Muscle layer of duodenum (tissue), 2 donors: ENCODE measurements at regions not wholly inside any gene's neighbourhood (a gene's known extent, or its start where the extent isn't known, plus 50 kb on each side); places are given as distances from the start of the nearest gene placed in this dataset.

Experiments
- H3K27ac ChIP-seq: one replicate; pipeline ENCODE4 v1.7.0; 2013; ENCODE audit warnings: mild to moderate bottlenecking, low read length
- H3K27me3 ChIP-seq: one replicate; pipeline ENCODE4 v1.7.0; 2013; ENCODE audit warnings: low read depth, mild to moderate bottlenecking, control low read depth, low read length
- H3K36me3 ChIP-seq, 2 donors: one replicate each; pipeline ENCODE4 v1.7.0; 2013; ENCODE audit warnings: low read length in 2 of 2, control low read depth in 1 of 2, mild to moderate bottlenecking in 1 of 2; ENCODE audit not compliant: insufficient read depth in 2 of 2, control insufficient read depth in 1 of 2
- H3K4me1 ChIP-seq, 2 donors: one replicate each; pipeline ENCODE4 v1.7.0; 2013; ENCODE audit warnings: low read length in 2 of 2, mild to moderate bottlenecking in 2 of 2, control low read depth in 1 of 2, moderate library complexity in 1 of 2; ENCODE audit not compliant: insufficient read depth in 2 of 2, control insufficient read depth in 1 of 2
- H3K4me3 ChIP-seq, 2 donors: one replicate each; pipeline ENCODE4 v1.7.0; 2013; ENCODE audit warnings: low read length in 2 of 2, low read depth in 1 of 2, mild to moderate bottlenecking in 1 of 2
- H3K9me3 ChIP-seq, 2 donors: one replicate each; pipeline ENCODE4 v1.7.0; 2013; ENCODE audit warnings: low read length in 2 of 2, control low read depth in 1 of 2, mild to moderate bottlenecking in 1 of 2; ENCODE audit not compliant: control insufficient read depth in 1 of 2
- donor health status: healthy.

DNA sequence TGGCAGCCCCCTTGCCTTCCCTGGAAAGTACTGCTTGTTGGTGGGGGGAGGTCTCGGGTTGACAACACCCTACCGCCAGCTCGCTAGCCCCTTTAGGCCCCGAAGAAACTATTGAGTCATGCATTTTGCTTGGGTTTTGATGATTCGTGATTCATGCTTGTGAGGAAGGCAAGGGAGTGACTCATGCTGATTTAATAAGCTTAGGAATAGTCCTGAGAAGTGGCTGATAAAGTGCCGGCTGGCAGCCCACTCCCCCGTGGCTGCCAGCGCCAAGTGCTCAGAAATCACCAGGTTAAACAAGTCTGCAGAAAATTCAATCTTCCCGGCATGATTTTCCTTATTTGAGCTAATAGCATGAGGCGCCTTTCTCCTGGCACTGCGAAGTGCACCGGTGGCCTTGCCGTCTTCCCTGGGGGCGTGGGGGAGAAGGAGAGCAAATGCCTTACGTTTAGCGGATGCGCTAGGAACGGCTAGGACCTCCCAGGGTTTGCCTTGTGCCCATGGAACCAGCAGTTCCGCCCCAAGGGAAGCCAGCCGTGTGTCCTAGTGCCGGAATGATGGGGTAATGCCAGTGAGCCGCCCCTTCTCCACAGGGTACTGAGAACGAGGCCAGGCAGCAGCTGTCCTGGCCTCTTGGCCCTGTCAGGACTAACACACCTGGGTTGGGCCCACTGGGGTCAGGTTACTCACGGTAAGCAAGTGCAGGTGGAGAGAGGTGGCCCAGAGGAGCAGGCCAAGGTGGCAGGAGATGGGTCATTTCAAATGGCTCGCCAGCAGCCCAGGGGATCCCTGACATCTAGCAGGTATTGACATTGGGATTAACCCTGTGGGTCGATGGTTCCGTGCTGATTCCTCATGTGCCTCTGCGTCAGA, 151.9 kb downstream of the MACROH2A1 start:
- no peaks in the 10 kb centered on the region for H3K27me3 ChIP-seq
- no peak overlapping the region for H3K4me3 ChIP-seq
- no peak overlapping the region for H3K27ac ChIP-seq
- no peaks in the 10 kb centered on the region for H3K9me3 ChIP-seq
- H3K36me3 ChIP-seq: no peaks in the 10 kb centered on the region
- H3K4me1 ChIP-seq: peaks cover 23 to 33% of the 10 kb centered on the region in 2 donors

DNA sequence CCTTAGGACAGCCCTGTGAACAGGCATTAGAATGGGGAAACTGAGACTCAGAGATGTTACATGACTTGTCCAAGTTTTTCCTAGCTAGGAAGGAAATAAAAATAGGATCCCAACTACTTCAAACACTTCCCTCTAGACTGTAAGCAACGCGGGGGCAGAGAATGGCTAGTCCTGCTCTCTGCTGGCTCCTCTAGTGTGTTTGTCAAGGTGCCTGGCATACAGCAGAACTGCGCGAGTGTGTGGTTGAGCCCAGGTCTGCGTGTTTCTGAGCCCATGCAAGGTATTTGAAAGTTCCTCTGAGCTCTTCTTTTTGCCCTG, 152.5 kb downstream of the MACROH2A1 start:
- Histone ChIP-seq H3K4me3 (no peak overlapping the region), H3K27me3 (no peaks in the 10 kb centered on the region), H3K4me1 (peaks cover 24 to 39% of the 10 kb centered on the region in 2 donors), H3K9me3 (no peaks in the 10 kb centered on the region), H3K36me3 (no peaks in the 10 kb centered on the region), H3K27ac (no peak overlapping the region)

DNA sequence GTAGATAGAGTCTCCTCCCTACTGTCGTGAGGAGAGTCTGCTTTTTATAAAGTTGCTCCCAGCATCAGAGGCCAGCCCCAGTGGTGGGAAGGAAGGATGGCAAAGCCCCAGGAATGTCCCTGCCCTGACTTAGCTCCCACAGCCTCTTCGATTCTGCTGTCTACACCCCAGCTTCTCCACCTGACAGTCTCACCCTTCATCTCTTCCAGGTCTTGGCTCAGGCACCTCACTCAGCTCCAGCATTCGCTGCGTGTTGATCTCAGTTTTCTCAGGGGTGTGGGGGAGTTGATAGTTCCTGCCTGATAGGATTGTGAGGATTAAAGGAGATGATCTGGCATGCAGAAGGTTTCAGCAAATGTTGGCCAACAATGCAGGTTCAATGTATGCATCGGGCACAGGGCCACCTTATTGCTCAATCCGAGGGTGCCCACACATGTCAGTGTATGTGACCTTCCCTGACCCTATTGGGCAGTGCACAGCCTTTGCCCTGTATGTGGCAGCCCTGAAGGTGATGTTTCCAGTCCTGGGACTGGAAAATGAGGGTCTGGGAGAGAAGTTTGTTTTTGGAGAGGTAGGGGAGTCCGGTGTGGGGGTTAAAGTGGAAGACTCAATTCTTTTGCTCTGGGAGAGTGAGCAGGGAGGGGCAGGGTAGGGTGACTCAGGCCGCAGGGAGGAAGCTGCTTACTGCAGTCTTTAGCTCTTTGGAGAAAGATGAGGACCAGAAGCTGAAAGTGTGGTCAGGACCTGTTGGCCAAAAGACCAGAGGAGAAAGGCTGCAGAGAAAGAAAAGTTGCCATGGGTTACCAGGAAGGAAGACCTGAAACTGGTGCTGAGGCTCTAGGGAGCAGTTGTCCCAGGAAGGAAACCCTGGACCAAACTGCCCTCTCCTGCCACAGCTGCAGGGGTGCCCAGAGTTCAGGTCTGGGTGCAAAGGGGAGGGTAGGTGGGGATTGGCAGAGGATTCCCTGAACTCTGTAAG, 153.2 kb downstream of the MACROH2A1 start:
- H3K4me1 ChIP-seq: peaks cover 24 to 39% of the 10 kb centered on the region in 2 donors
- no peak overlapping the region for H3K4me3 ChIP-seq
- H3K27me3 ChIP-seq: no peaks in the 10 kb centered on the region
- no peaks in the 10 kb centered on the region for H3K9me3 ChIP-seq
- no peaks in the 10 kb centered on the region for H3K36me3 ChIP-seq
- H3K27ac ChIP-seq: no peak overlapping the region

DNA sequence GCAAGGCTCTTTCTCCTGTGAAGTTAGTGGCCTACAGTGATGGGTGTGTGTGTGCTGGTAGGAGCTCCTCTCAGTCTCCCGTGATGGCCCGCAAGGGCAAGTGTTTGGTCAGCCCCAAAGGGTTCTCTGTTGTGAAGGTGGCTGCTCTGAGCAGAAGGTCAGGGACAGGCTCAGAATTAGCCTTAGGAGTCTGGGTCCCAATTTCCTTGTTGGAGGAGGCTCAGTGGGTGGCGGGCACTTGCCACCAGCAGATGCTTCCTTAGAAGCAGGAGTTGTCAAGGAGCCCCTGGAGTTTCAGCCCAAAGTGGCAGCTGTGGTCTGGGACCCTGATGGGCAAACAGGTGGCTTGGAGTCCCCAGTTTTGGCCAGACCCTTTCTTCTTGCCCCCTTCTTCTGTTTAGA, 154.4 kb downstream of the MACROH2A1 start:
- no peaks in the 10 kb centered on the region for H3K27me3 ChIP-seq
- no peaks in the 10 kb centered on the region for H3K36me3 ChIP-seq
- peaks cover 24 to 46% of the 10 kb centered on the region in 2 donors for H3K4me1 ChIP-seq
- H3K9me3 ChIP-seq: no peaks in the 10 kb centered on the region
- no peak overlapping the region for H3K27ac ChIP-seq
- H3K4me3 ChIP-seq: no peak overlapping the region

DNA sequence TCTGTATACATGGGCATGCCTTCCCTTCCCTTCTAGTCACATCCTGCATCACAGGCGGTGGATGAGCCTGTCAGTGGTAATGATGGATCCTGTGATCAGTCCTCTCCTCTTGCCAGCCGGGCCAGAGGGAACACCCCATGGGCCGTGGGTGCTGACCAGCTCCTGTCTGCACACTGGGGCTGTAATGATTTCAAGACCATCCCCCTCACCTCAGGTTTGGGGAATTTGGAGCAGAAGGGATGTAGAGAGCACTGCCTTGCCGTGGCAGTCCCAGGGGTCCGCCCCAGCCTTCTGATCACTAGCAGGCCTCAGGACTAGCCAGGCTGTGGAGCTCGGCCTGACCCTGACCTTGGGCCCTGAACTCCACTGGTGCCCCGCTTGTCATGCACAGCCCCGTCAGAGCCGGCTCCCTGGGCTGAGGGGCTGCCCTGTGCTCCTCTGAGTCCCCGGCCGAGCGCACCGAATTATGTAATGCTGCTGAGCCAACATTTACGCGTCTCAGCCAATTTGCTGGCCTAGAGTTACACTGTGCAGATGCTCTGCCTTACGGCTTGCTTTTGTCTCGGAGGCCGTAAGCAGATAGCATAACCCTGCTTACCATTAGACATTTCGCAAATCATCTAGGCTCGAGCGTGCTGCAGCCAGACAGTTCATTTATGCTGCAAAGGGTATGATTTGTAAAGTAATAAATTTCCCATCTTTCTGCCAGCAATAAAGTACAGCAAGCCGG, 155.3 kb downstream of the MACROH2A1 start:
- Histone ChIP-seq H3K4me1 (peaks cover 24 to 53% of the 10 kb centered on the region in 2 donors), H3K4me3 (no peak overlapping the region), H3K27me3 (no peaks in the 10 kb centered on the region), H3K27ac (no peak overlapping the region), H3K9me3 (no peaks in the 10 kb centered on the region), H3K36me3 (no peaks in the 10 kb centered on the region)

DNA sequence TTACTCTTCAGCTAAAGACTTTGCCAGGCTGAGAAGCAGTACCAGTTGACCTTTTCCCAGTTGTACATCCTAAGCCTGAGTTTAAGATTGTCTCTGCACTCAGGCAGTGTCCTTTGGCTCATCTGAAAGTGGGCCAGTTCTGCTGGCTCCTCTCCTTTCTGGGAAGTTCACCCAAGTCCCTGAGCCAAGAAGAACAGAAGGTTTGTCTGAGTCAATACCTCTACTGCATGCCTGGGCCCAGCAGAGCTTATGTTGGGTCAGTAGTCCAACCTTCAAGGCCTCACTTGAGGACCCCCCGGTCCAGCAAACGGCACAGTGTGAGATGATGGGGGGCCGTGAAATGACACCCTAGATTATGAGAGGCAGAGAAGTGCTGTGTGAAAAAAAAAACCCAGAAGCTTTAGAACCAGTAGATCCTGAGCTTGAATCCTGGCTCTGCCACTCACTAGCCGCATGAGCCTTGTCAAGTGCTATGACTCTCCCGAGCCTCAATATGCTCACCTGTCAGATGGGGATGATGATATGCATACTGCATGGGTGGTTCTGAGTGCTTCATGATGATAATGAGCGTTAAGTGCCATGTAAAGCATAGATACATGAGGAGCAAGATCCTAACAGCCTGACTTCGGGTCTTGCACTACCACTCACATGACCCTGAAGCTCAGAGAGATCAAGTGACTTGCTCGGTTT, 156.0 kb downstream of the MACROH2A1 start:
- Histone ChIP-seq H3K27ac (no peak overlapping the region), H3K27me3 (no peaks in the 10 kb centered on the region), H3K4me1 (peaks cover 24 to 53% of the 10 kb centered on the region in 2 donors), H3K36me3 (no peaks in the 10 kb centered on the region), H3K4me3 (no peak overlapping the region), H3K9me3 (no peaks in the 10 kb centered on the region)

DNA sequence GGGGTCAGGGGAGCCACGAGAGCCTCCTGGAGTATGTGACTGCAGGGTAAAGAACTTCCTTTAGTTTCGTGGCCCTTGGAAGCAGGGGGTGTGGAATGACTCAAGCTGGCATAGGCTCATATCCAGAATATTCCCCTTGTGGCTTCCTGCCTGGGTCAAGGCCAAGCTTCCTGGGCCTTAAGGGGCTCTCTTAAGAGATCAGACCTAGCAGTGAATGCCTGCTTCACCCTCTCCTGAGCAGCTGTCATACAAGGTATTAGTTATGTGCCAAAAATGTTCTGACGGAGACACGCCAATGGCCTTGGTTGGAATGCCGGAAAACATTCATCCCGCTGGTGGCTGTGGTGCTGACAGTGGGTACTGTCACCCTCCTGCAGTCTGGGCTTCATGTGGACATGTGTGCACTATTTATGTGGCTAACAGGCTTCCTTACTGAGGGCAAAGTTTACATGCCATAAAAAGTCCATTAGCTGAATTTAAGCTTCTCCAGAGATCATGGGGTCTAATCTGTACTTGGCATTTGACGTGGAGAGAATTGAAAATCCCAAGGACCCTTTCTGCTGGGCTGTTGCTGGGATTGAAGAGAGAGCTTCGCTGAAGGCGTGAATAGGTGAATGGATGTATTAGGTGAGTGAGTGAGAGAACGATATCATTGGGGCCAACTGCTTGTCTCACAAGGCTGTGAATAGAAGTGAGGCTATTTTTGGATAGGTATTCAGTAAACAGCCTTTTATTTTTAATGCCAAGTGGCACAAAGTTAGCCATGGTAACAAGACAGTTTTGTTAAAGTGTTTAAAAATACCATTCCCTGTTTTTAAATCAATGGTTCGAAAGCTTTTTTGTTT, 156.8 kb downstream of the MACROH2A1 start:
- H3K4me1 ChIP-seq: peaks cover 24 to 53% of the 10 kb centered on the region in 2 donors
- H3K36me3 ChIP-seq: no peaks in the 10 kb centered on the region
- no peak overlapping the region for H3K4me3 ChIP-seq
- no peaks in the 10 kb centered on the region for H3K27me3 ChIP-seq
- no peak overlapping the region for H3K27ac ChIP-seq
- H3K9me3 ChIP-seq: no peaks in the 10 kb centered on the region

DNA sequence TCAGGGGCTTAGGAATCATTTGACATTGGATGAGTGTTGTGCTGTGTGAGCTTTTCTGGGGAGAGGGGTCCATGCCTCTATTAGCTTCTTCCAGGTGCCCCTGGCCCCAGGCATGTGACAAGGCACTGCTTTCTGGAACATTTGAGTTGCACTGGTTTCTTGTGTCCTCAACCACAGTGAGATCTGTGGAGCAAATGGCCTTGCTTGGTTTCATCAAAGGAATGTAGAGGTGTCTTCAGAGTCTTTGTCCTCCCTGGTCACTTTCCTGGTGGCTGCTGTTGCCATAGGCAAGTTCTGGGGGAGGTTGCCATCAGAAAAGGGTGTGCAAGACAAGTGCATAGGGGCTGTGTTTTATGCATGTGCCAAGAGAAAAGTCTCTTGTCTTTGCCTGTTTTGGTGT, 157.5 kb downstream of the MACROH2A1 start:
- H3K4me1 ChIP-seq: peaks cover 19 to 57% of the 10 kb centered on the region in 2 donors
- H3K36me3 ChIP-seq: no peaks in the 10 kb centered on the region
- H3K27ac ChIP-seq: no peak overlapping the region
- no peak overlapping the region for H3K4me3 ChIP-seq
- H3K27me3 ChIP-seq: no peaks in the 10 kb centered on the region
- no peaks in the 10 kb centered on the region for H3K9me3 ChIP-seq

DNA sequence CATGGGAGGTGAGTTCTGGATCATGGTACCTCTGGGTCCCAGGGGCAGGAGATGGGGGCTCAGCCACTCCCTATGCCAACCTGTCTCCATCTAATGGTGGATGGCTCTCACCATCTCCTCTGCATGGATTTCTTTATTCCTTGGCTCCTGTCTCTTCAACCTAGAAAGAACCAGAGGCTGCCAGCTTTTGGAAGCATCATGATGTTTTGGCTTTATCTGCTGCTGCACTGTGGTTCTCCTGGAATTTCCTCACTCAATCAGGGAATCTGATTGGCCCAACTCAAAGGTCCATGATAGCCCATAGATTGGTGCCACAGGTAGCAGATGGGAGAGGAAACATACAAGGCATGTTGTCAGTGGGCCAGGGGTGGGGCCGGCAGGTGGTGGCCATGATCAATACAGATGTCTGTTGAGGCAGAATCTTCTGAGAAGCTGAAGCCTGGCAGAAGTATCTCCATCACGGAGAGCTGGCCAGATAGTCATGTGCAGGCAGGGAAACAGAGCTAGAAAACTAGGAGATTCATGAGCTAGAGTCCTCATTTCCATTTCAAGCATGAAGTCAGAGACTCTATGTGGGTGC, 158.2 kb downstream of the MACROH2A1 start:
- H3K4me3 ChIP-seq: no peak overlapping the region
- H3K4me1 ChIP-seq: peaks cover 16 to 52% of the 10 kb centered on the region in 2 donors

DNA sequence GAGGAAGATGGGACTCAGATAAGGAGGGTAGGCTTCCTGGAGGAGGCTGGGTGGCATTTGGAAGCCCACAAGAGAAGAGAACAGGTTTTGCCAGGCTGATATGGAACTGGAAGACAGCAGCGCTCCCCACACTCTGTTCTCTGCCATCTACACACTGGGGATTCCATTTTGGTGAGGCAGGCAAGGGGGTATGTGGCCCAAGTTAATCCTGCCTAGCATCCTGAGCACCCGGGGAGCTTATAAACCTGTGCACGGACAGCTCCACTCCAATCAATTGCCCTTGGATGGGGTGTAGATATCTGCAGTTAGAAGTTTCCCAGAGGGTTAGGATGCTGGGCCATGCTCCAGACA, 158.8 kb downstream of the MACROH2A1 start:
- H3K27me3 ChIP-seq: no peaks in the 10 kb centered on the region
- H3K4me3 ChIP-seq: no peak overlapping the region
- peaks cover 13 to 46% of the 10 kb centered on the region in 2 donors for H3K4me1 ChIP-seq
- H3K36me3 ChIP-seq: no peaks in the 10 kb centered on the region
- H3K9me3 ChIP-seq: no peaks in the 10 kb centered on the region
- no peak overlapping the region for H3K27ac ChIP-seq

More for the DNA sequence above, 158.2 kb downstream of the MACROH2A1 start:
- Histone ChIP-seq H3K27ac (no peak overlapping the region), H3K36me3 (no peaks in the 10 kb centered on the region), H3K9me3 (no peaks in the 10 kb centered on the region), H3K27me3 (no peaks in the 10 kb centered on the region)
